Fibroblast of lung (primary cell): ENCODE measurements at regions not wholly inside any gene's neighbourhood (a gene's known extent, or its start where the extent isn't known, plus 50 kb on each side); places are given as distances from the start of the nearest gene placed in this dataset.

Experiments used
- DNase-seq, 2 donors: peaks; one replicate each; pipeline versions ENCODE4 v3.0.0 to v3.0.0-alpha.2; 2010; ENCODE audit warnings: low read depth in 2 of 2
- H2AFZ ChIP-seq: 2 replicates; pipeline ENCODE4 v1.5.1; 2012; ENCODE audit warnings: low read length, control low read depth, inconsistent platforms
- H3K27ac ChIP-seq: 2 replicates; pipeline ENCODE4 v1.5.1; 2011; ENCODE audit warnings: low read length, control low read depth; ENCODE audit not compliant: insufficient read depth
- H3K27me3 ChIP-seq: 2 replicates; pipeline ENCODE4 v1.5.1; 2011; ENCODE audit warnings: mild to moderate bottlenecking, low read length; ENCODE audit not compliant: control insufficient read depth, insufficient read depth
- H3K36me3 ChIP-seq: 2 replicates; pipeline ENCODE4 v1.5.1; 2011; ENCODE audit warnings: low read length; ENCODE audit not compliant: control insufficient read depth, insufficient read depth
- H3K4me1 ChIP-seq: 2 replicates; pipeline ENCODE4 v1.5.1; 2011; ENCODE audit warnings: low read length; ENCODE audit not compliant: control insufficient read depth, insufficient read depth; ENCODE audit errors: extremely low read depth
- H3K4me2 ChIP-seq: 2 replicates; pipeline ENCODE4 v1.5.1; 2011; ENCODE audit warnings: low read length, control low read depth; ENCODE audit not compliant: insufficient read depth; ENCODE audit errors: extremely low read depth
- H3K4me3 ChIP-seq, 4 experiments: fragments of 200-600 bp in 1 of 4; sonication (generic) in 1 of 4; replicated peaks in 1 of 4; 2 replicates each; pipeline ENCODE4 v1.5.1; 2011 to 2016; ENCODE audit warnings: low read length in 4 of 4, low read depth in 3 of 4, mild to moderate bottlenecking in 3 of 4, control low read depth in 2 of 4, inconsistent platforms in 1 of 4, mixed read lengths in 1 of 4; ENCODE audit not compliant: insufficient read depth in 1 of 4; ENCODE audit errors: control extremely low read depth in 1 of 4
- H3K79me2 ChIP-seq: 2 replicates; pipeline ENCODE4 v1.5.1; 2012; ENCODE audit warnings: mild to moderate bottlenecking, low read length, inconsistent platforms; ENCODE audit not compliant: control insufficient read depth, insufficient read depth
- H3K9ac ChIP-seq: 2 replicates; pipeline ENCODE4 v1.5.1; 2011; ENCODE audit warnings: mild to moderate bottlenecking, low read length, control low read depth; ENCODE audit not compliant: insufficient read depth
- H3K9me3 ChIP-seq: 2 replicates; pipeline ENCODE4 v1.5.1; 2012; ENCODE audit warnings: low read depth, low read length; ENCODE audit not compliant: control insufficient read depth, insufficient read depth
- H4K20me1 ChIP-seq: 2 replicates; pipeline ENCODE4 v1.5.1; 2011; ENCODE audit warnings: low read length; ENCODE audit not compliant: control insufficient read depth, insufficient read depth; ENCODE audit errors: extremely low read depth
- CTCF ChIP-seq, 2 donors: IDR thresholded peaks in 1 of 2; conservative IDR thresholded peaks in 1 of 2; 1 replicate in 1 of 2; 2 replicates in 1 of 2; pipeline ENCODE4 v1.5.1; 2011 to 2012; ENCODE audit warnings: low read length in 2 of 2, control low read depth in 1 of 2, inconsistent platforms in 1 of 2, low read depth in 1 of 2, mild to moderate bottlenecking in 1 of 2
- EZH2 ChIP-seq: IDR thresholded peaks from 2 replicates; pipeline ENCODE4 v1.5.1; 2012; ENCODE audit warnings: low read length, control low read depth, mild to moderate bottlenecking; ENCODE audit errors: missing control alignments

GRCh38 chr16:54655121-54655590 lies 275.5 kb upstream of the IRX5 start:
- no peaks in the 10 kb centered on the region for H3K4me1 ChIP-seq
- H3K27me3 ChIP-seq, result no peaks in the 10 kb centered on the region
- H3K36me3 ChIP-seq, result no peaks in the 10 kb centered on the region
- H4K20me1 ChIP-seq, result no peaks in the 10 kb centered on the region
- H3K27ac ChIP-seq, result no peak overlapping the region
- TF ChIP-seq EZH2, result no peak
- no peak for TF ChIP-seq CTCF (conservative IDR thresholded peaks at IDR 0.05 in 1 of 2, IDR thresholded peaks at IDR 0.05 in 1 of 2; ENCODE audit: low read depth in 1 of 2, low read length in 2 of 2)
- no peak overlapping the region for H3K4me2 ChIP-seq
- H3K4me3 ChIP-seq, result no peak overlapping the region
- H3K79me2 ChIP-seq, result no peaks in the 10 kb centered on the region
- peak in 1 of 2 donors; percentile 49 for DNase-seq
- no peak overlapping the region for H3K9ac ChIP-seq
- H2AFZ ChIP-seq, result no peak overlapping the region
- H3K9me3 ChIP-seq, result no peaks in the 10 kb centered on the region

GRCh38 chr16:54654429-54654828 lies 276.2 kb upstream of the IRX5 start:
- Histone ChIP-seq H2AFZ (no peak overlapping the region), H3K9ac (no peak overlapping the region), H3K9me3 (no peaks in the 10 kb centered on the region), H4K20me1 (no peaks in the 10 kb centered on the region), H3K79me2 (no peaks in the 10 kb centered on the region), H3K4me2 (no peak overlapping the region), H3K36me3 (no peaks in the 10 kb centered on the region), H3K4me3 (no peak overlapping the region), H3K4me1 (no peaks in the 10 kb centered on the region), H3K27ac (no peak overlapping the region), H3K27me3 (no peaks in the 10 kb centered on the region)
- no peak for DNase-seq
- no peak for TF ChIP-seq EZH2
- TF ChIP-seq CTCF (conservative IDR thresholded peaks at IDR 0.05 in 1 of 2, IDR thresholded peaks at IDR 0.05 in 1 of 2; ENCODE audit: low read depth in 1 of 2, low read length in 2 of 2), result no peak

GRCh38 chr16:54652201-54652770 lies 278.4 kb upstream of the IRX5 start:
- Histone ChIP-seq H4K20me1 (no peaks in the 10 kb centered on the region), H2AFZ (no peak overlapping the region), H3K27me3 (no peaks in the 10 kb centered on the region), H3K4me3 (no peak overlapping the region), H3K4me1 (no peaks in the 10 kb centered on the region), H3K27ac (no peak overlapping the region), H3K9me3 (no peaks in the 10 kb centered on the region), H3K9ac (no peak overlapping the region), H3K79me2 (no peaks in the 10 kb centered on the region), H3K4me2 (no peak overlapping the region), H3K36me3 (no peaks in the 10 kb centered on the region)
- peak in 1 of 2 donors; percentile 59 for DNase-seq
- TF ChIP-seq EZH2 (no peak), CTCF (conservative IDR thresholded peaks at IDR 0.05 in 1 of 2, IDR thresholded peaks at IDR 0.05 in 1 of 2; ENCODE audit: low read depth in 1 of 2, low read length in 2 of 2) (no peak)
